WTC11 (cell line): ENCODE measurements at regions not wholly inside any gene's neighbourhood (a gene's known extent, or its start where the extent isn't known, plus 50 kb on each side); places are given as distances from the start of the nearest gene placed in this dataset.

Source experiments
- ATAC-seq: fragments of 200-7000 bp; cut with Tn5 transposase; 2 replicates; pipeline ENCODE4 v1.10.0; 2021; ENCODE audit warnings: mild to moderate bottlenecking, moderate library complexity
- CTCF ChIA-PET: fragments of 300-600 bp; sonication (Branson Sonifier 250); formaldehyde crosslinking; loops from one replicate; lab custom pipeline; 2021; ENCODE audit warnings: antibody characterized with exemption; lab: Charles Lee
- POLR2A ChIA-PET: fragments of 350-600 bp; sonication (Branson Sonifier 250); formaldehyde crosslinking; loops from one replicate; lab custom pipeline; 2021; ENCODE audit warnings: antibody characterized with exemption; lab: Charles Lee
- DNase-seq: peaks from one replicate; pipeline ENCODE4 v3.0.0; 2021; ENCODE audit warnings: low spot score
- H3K27ac Mint-ChIP-seq: 2 replicates; pipeline ENCODE4 v1.8.0; 2021; ENCODE audit warnings: mixed read lengths
- H3K27me3 Mint-ChIP-seq: 2 replicates; pipeline ENCODE4 v1.8.0; 2021; ENCODE audit warnings: low read depth, mild to moderate bottlenecking, moderate library complexity, mixed read lengths
- H3K36me3 Mint-ChIP-seq: 2 replicates; pipeline ENCODE4 v1.8.0; 2021; ENCODE audit warnings: mixed read lengths
- H3K4me1 Mint-ChIP-seq: 2 replicates; pipeline ENCODE4 v1.8.0; 2022; ENCODE audit warnings: mixed read lengths
- H3K4me3 Mint-ChIP-seq: 2 replicates; pipeline ENCODE4 v1.8.0; 2021; ENCODE audit warnings: mild to moderate bottlenecking, moderate library complexity, mixed read lengths
- H3K9me3 Mint-ChIP-seq: 2 replicates; pipeline ENCODE4 v1.8.0; 2021; ENCODE audit warnings: mixed read lengths
- FOXP1 ChIP-seq: sonication (generic); formaldehyde crosslinking; IDR thresholded peaks from 2 replicates; pipeline ENCODE4 v1.8.0; 2022; ENCODE audit warnings: missing genetic modification reagents, mild to moderate bottlenecking, moderate library complexity, borderline replicate concordance
- GABPB1 ChIP-seq: sonication (generic); formaldehyde crosslinking; IDR thresholded peaks from 2 replicates; pipeline ENCODE4 v1.8.1; 2023; ENCODE audit warnings: mild to moderate bottlenecking, missing genetic modification reagents
- HMGXB4 ChIP-seq: sonication (generic); formaldehyde crosslinking; IDR thresholded peaks from 2 replicates; pipeline ENCODE4 v1.8.1; 2023; ENCODE audit warnings: mild to moderate bottlenecking, moderate library complexity, missing genetic modification reagents
- JAZF1 ChIP-seq: fragments of 250-450 bp; sonication (Bioruptor Pico); IDR thresholded peaks from 2 replicates; pipeline ENCODE4 v1.9.0; 2021; ENCODE audit warnings: moderate library complexity, mild to moderate bottlenecking, inconsistent platforms
- NR3C1 ChIP-seq: sonication (generic); formaldehyde crosslinking; conservative IDR thresholded peaks from 2 replicates; pipeline ENCODE4 v1.8.1; 2023; ENCODE audit warnings: low read depth, mild to moderate bottlenecking, missing genetic modification reagents
- OVOL2 ChIP-seq: fragments of 250-450 bp; sonication (Bioruptor Pico); IDR thresholded peaks from 2 replicates; pipeline ENCODE4 v1.9.0; 2021; ENCODE audit warnings: mild to moderate bottlenecking, borderline replicate concordance
- PREB ChIP-seq: sonication (generic); formaldehyde crosslinking; IDR thresholded peaks from 2 replicates; pipeline ENCODE4 v1.8.1; 2022; ENCODE audit warnings: mild to moderate bottlenecking, missing genetic modification reagents, moderate library complexity, borderline replicate concordance
- PRRX2 ChIP-seq: fragments of 250-450 bp; sonication (Bioruptor Pico); IDR thresholded peaks from 2 replicates; pipeline ENCODE4 v1.8.0; 2021; ENCODE audit warnings: mild to moderate bottlenecking
- SOX15 ChIP-seq: fragments of 250-450 bp; sonication (Bioruptor Pico); IDR thresholded peaks from 2 replicates; pipeline ENCODE4 v1.9.0; 2021; ENCODE audit warnings: mild to moderate bottlenecking
- TCF7 ChIP-seq: sonication (generic); formaldehyde crosslinking; IDR thresholded peaks from 2 replicates; pipeline ENCODE4 v1.8.0; 2022; ENCODE audit warnings: mild to moderate bottlenecking, low read depth, missing genetic modification reagents, moderate library complexity
- ZMAT4 ChIP-seq: fragments of 250-450 bp; sonication (Bioruptor Pico); IDR thresholded peaks from 2 replicates; pipeline ENCODE4 v1.9.0; 2021; ENCODE audit warnings: mild to moderate bottlenecking
- ZNF138 ChIP-seq: sonication (generic); formaldehyde crosslinking; conservative IDR thresholded peaks from 2 replicates; pipeline ENCODE4 v1.8.1; 2022; ENCODE audit warnings: mild to moderate bottlenecking, moderate library complexity, missing genetic modification reagents
- ZNF219 ChIP-seq: sonication (generic); formaldehyde crosslinking; IDR thresholded peaks from 2 replicates; pipeline ENCODE4 v1.8.0; 2023; ENCODE audit warnings: missing genetic modification reagents, mild to moderate bottlenecking, borderline replicate concordance
- TF ChIP-seq, protein P1 (sequence below): sonication (generic); formaldehyde crosslinking; IDR thresholded peaks from 2 replicates; pipeline ENCODE4 v1.8.0; 2023; ENCODE audit warnings: missing genetic modification reagents, mild to moderate bottlenecking, borderline replicate concordance
- TF ChIP-seq, protein P2 (sequence below): sonication (generic); formaldehyde crosslinking; IDR thresholded peaks from 2 replicates; pipeline ENCODE4 v1.8.0; 2023; ENCODE audit warnings: mild to moderate bottlenecking, missing genetic modification reagents
- TF ChIP-seq, protein P3 (sequence below): sonication (generic); formaldehyde crosslinking; IDR thresholded peaks from 2 replicates; pipeline ENCODE4 v1.8.1; 2022; ENCODE audit warnings: mild to moderate bottlenecking, moderate library complexity, missing genetic modification reagents
- TF ChIP-seq, protein P4 (sequence below): sonication (generic); formaldehyde crosslinking; IDR thresholded peaks from 2 replicates; pipeline ENCODE4 v1.8.1; 2023; ENCODE audit warnings: mild to moderate bottlenecking, missing genetic modification reagents, borderline replicate concordance
- TF ChIP-seq, protein P5 (sequence below): sonication (generic); formaldehyde crosslinking; IDR thresholded peaks from 2 replicates; pipeline ENCODE4 v1.8.1; 2023; ENCODE audit warnings: mild to moderate bottlenecking, missing genetic modification reagents
- TF ChIP-seq, protein P6 (sequence below): sonication (generic); formaldehyde crosslinking; IDR thresholded peaks from 2 replicates; pipeline ENCODE4 v1.8.0; 2023; ENCODE audit warnings: missing genetic modification reagents

GRCh38 chr3:43865887-43866528, 175.3 kb downstream of the ABHD5 start:
- CTCF ChIA-PET = interaction anchor here (0.6 to 2.4 kb wide), 3 partner anchors 11 to 27 kb away, joined by 3 to 15 read pairs (median 5); no protein-coding TSS in a partner anchor
- ATAC-seq (no peak), DNase-seq (no peak)
- POLR2A ChIA-PET = no interaction called here
- Mint-ChIP-seq H3K4me3 (no peak overlapping the region), H3K9me3 (no peaks in the 10 kb centered on the region), H3K27me3 (peaks cover 2% of the 10 kb centered on the region; the same call in 1 of the 2 replicates), H3K4me1 (peaks cover 10% of the 10 kb centered on the region), H3K36me3 (no peaks in the 10 kb centered on the region)
- TF ChIP-seq PRRX2 (CRISPR knock-in tag) (no peak), ZMAT4 (CRISPR knock-in tag) (no peak), TCF7 (CRISPR knock-in tag) (no peak), JAZF1 (CRISPR knock-in tag) (no peak), FOXP1 (no peak), SOX15 (CRISPR knock-in tag) (no peak), ZNF219 (CRISPR knock-in tag) (no peak), NR3C1 (no peak), HMGXB4 (CRISPR knock-in tag) (no peak), PREB (CRISPR knock-in tag) (no peak), ZNF138 (CRISPR knock-in tag) (no peak), OVOL2 (no peak), GABPB1 (CRISPR knock-in tag) (no peak)
- TF ChIP-seq, protein P1, sequence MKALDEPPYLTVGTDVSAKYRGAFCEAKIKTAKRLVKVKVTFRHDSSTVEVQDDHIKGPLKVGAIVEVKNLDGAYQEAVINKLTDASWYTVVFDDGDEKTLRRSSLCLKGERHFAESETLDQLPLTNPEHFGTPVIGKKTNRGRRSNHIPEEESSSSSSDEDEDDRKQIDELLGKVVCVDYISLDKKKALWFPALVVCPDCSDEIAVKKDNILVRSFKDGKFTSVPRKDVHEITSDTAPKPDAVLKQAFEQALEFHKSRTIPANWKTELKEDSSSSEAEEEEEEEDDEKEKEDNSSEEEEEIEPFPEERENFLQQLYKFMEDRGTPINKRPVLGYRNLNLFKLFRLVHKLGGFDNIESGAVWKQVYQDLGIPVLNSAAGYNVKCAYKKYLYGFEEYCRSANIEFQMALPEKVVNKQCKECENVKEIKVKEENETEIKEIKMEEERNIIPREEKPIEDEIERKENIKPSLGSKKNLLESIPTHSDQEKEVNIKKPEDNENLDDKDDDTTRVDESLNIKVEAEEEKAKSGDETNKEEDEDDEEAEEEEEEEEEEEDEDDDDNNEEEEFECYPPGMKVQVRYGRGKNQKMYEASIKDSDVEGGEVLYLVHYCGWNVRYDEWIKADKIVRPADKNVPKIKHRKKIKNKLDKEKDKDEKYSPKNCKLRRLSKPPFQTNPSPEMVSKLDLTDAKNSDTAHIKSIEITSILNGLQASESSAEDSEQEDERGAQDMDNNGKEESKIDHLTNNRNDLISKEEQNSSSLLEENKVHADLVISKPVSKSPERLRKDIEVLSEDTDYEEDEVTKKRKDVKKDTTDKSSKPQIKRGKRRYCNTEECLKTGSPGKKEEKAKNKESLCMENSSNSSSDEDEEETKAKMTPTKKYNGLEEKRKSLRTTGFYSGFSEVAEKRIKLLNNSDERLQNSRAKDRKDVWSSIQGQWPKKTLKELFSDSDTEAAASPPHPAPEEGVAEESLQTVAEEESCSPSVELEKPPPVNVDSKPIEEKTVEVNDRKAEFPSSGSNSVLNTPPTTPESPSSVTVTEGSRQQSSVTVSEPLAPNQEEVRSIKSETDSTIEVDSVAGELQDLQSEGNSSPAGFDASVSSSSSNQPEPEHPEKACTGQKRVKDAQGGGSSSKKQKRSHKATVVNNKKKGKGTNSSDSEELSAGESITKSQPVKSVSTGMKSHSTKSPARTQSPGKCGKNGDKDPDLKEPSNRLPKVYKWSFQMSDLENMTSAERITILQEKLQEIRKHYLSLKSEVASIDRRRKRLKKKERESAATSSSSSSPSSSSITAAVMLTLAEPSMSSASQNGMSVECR (CRISPR knock-in tag) = no peak
- TF ChIP-seq, protein P2, sequence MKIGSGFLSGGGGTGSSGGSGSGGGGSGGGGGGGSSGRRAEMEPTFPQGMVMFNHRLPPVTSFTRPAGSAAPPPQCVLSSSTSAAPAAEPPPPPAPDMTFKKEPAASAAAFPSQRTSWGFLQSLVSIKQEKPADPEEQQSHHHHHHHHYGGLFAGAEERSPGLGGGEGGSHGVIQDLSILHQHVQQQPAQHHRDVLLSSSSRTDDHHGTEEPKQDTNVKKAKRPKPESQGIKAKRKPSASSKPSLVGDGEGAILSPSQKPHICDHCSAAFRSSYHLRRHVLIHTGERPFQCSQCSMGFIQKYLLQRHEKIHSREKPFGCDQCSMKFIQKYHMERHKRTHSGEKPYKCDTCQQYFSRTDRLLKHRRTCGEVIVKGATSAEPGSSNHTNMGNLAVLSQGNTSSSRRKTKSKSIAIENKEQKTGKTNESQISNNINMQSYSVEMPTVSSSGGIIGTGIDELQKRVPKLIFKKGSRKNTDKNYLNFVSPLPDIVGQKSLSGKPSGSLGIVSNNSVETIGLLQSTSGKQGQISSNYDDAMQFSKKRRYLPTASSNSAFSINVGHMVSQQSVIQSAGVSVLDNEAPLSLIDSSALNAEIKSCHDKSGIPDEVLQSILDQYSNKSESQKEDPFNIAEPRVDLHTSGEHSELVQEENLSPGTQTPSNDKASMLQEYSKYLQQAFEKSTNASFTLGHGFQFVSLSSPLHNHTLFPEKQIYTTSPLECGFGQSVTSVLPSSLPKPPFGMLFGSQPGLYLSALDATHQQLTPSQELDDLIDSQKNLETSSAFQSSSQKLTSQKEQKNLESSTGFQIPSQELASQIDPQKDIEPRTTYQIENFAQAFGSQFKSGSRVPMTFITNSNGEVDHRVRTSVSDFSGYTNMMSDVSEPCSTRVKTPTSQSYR (CRISPR knock-in tag) = no peak
- TF ChIP-seq, protein P3, sequence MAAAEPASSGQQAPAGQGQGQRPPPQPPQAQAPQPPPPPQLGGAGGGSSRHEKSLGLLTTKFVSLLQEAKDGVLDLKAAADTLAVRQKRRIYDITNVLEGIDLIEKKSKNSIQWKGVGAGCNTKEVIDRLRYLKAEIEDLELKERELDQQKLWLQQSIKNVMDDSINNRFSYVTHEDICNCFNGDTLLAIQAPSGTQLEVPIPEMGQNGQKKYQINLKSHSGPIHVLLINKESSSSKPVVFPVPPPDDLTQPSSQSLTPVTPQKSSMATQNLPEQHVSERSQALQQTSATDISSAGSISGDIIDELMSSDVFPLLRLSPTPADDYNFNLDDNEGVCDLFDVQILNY = no peak
- TF ChIP-seq, protein P4, sequence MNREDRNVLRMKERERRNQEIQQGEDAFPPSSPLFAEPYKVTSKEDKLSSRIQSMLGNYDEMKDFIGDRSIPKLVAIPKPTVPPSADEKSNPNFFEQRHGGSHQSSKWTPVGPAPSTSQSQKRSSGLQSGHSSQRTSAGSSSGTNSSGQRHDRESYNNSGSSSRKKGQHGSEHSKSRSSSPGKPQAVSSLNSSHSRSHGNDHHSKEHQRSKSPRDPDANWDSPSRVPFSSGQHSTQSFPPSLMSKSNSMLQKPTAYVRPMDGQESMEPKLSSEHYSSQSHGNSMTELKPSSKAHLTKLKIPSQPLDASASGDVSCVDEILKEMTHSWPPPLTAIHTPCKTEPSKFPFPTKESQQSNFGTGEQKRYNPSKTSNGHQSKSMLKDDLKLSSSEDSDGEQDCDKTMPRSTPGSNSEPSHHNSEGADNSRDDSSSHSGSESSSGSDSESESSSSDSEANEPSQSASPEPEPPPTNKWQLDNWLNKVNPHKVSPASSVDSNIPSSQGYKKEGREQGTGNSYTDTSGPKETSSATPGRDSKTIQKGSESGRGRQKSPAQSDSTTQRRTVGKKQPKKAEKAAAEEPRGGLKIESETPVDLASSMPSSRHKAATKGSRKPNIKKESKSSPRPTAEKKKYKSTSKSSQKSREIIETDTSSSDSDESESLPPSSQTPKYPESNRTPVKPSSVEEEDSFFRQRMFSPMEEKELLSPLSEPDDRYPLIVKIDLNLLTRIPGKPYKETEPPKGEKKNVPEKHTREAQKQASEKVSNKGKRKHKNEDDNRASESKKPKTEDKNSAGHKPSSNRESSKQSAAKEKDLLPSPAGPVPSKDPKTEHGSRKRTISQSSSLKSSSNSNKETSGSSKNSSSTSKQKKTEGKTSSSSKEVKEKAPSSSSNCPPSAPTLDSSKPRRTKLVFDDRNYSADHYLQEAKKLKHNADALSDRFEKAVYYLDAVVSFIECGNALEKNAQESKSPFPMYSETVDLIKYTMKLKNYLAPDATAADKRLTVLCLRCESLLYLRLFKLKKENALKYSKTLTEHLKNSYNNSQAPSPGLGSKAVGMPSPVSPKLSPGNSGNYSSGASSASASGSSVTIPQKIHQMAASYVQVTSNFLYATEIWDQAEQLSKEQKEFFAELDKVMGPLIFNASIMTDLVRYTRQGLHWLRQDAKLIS = no peak
- TF ChIP-seq, protein P5, sequence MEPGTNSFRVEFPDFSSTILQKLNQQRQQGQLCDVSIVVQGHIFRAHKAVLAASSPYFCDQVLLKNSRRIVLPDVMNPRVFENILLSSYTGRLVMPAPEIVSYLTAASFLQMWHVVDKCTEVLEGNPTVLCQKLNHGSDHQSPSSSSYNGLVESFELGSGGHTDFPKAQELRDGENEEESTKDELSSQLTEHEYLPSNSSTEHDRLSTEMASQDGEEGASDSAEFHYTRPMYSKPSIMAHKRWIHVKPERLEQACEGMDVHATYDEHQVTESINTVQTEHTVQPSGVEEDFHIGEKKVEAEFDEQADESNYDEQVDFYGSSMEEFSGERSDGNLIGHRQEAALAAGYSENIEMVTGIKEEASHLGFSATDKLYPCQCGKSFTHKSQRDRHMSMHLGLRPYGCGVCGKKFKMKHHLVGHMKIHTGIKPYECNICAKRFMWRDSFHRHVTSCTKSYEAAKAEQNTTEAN (CRISPR knock-in tag) = no peak
- TF ChIP-seq, protein P6, sequence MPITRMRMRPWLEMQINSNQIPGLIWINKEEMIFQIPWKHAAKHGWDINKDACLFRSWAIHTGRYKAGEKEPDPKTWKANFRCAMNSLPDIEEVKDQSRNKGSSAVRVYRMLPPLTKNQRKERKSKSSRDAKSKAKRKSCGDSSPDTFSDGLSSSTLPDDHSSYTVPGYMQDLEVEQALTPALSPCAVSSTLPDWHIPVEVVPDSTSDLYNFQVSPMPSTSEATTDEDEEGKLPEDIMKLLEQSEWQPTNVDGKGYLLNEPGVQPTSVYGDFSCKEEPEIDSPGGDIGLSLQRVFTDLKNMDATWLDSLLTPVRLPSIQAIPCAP (CRISPR knock-in tag) = no peak
- TF ChIP-seq, all 79 proteins: peak for 0
- H3K27ac Mint-ChIP-seq = no peak overlapping the region
